NCI-H526 treated with DMSO at 0.1 percent for 48 hours (cell line): ENCODE measurements at regions not wholly inside any gene's neighbourhood (a gene's known extent, or its start where the extent isn't known, plus 50 kb on each side); places are given as distances from the start of the nearest gene placed in this dataset.
"Not testable (repeated sequence)": the region's sequence is repeated elsewhere in the genome, so short reads cannot be mapped to it uniquely, and the experiment has no call there.

Source experiments
- DNase-seq: peaks from one replicate; lab custom pipeline; 2025; lab: John Stamatoyannopoulos, UW

DNA sequence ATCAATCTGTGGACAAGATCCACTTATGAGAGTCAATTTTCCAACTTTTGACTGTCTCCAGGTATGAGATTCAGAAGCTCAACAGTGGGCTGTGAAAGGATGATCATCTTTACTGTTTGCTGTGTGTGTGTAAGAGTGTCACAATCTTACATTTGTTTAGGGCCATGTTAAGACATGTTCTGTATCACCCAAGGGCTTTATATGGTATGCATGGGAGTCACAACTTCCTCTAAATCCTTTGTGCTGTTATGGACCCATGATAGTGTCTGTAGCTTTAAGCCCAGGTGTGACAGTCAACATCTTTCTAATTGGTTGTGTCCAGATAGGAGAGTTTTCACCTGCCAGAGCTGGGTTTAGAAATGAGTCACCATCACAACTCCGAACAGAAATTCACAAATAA lies 70.2 kb downstream of the ZNF726 start:
- DNase-seq, result not testable (repeated sequence)

DNA sequence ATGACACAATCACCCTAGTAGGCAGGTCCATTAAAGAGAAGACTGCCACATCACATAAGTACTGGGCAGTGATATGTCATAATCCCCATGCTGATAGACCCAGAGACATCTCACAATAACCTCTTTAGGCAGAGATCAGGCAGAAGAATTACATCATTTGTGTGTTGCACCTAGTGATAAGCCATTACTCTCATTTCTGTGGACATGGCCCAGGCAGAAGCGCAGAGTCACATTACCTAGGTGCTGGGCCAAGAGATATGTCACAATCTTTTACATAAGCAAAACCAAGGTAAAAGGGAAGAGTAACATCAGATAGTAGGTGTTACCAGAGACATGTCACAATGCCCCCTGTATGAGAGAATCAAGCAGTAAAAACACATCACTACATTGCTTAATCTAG lies 71.9 kb downstream of the ZNF726 start:
- DNase-seq, result no peak

GRCh38 chr19:23991170-23991569 lies 76.5 kb downstream of the ZNF726 start:
- peak; percentile 35 for DNase-seq

GRCh38 chr19:23992348-23992747 lies 77.7 kb downstream of the ZNF726 start:
- no peak for DNase-seq

DNA sequence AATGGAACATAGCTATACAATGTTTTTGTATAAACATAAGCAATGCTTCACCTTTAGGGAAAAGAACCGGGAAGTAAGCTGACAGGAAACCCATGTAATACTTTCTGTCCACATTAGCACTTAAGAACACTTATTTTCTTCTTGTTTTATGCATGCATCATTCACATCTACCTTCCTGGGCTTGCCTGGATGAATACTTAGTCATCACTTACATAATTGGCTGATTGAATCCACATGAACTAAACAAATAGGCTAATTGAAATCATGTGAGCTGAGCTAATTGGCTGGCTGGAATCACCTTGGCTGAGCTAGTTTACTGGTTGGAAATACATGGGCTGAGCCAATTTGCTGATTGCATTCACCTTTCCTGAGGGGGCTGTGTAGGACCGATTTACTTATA lies 78.8 kb downstream of the ZNF726 start:
- DNase-seq, result no peak

DNA sequence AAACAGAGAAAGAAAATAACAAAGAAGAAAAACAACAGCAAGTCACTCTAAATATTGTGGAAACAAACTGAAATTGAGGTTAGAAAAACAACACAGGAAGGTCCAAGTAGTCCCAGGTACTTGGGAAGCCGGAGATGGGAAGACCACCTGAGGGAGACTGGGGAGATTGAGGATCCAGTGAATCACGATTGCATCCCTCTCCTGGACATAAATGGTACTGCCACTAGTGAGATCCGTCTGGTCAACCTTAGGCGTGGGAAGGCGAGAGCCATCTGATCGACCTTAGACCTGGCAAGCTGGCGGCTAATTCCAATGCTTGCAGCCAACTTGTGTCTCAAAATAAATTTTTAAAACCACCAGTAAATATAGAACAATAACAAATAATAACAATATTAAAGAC lies 81.9 kb downstream of the ZNF726 start:
- DNase-seq, result no peak

GRCh38 chr19:23998568-23998967 lies 83.9 kb downstream of the ZNF726 start:
- DNase-seq, result no peak

DNA sequence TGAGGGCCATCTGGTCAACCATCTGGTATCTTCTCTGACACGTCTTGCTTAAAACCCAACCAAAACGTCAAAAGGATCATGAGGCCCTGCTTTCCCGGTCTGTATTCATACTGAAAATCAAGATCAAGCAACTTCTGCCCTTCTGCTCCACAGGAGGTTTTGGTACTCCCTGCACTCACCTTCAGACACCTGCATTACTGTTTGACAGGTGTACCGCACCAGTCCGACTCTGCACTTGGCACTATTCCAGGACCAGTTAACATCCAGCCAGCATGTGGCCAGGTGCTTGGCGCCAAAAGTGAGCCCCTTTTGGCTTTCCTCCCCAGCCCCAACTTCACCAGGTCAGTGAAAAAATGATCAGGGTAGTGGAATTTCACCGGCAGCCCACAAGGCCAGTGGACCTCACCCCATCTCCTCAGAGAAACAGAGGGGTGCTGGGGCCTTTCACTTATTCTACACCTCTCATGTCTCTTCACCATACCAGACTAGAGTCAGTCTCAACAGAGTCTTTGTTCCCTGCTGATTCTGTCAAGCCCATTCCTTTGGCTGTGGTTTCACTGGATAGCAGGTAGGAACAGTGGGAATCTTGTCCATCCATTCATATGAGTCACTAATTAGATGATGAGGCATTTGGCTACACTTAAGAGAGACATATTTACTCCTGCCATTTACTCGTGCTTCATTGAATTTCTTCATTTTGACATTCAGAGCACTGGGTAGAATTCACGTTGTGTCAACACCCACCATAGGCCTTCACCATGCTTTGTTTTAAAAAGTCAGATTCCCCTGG lies 85.3 kb downstream of the ZNF726 start:
- DNase-seq, result no peak

GRCh38 chr19:24000656-24001055 lies 86.0 kb downstream of the ZNF726 start:
- no peak for DNase-seq

DNA sequence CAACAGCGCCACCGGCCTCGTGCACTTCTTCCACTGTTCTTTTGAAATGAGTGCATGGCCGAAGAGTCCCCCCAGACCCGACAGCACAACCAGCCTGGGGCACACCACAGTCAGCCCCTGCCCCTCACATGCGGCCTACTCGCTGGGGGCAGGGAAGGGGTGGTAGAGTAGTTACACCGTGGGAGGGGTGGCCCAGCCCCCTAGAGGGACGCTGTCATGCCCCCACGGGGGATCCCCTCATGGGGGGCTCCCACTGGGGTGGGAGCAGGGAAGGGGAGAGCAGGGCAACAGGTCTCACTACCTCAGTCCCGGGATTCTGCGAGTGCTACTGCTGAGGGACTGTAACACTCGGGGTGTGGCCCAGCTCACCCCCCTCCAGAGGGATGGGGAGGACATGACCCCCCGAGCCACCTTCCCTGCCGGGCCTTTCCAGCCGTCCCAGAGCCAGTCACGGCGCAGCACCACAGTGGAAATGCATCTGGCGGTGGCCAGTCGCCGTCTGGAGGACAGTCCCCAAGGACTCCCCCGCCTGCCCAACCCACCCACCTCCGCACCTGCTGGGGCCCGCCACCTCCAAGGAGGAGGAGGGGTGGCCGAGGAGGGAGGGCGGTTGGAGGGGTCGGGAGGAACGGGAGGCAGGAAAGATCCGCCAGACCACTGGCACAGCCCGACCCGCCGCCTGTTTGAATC lies 84.6 kb upstream of the ZNF254 start:
- DNase-seq, result no peak

GRCh38 chr19:24003537-24003936 lies 83.5 kb upstream of the ZNF254 start:
- no peak for DNase-seq

DNA sequence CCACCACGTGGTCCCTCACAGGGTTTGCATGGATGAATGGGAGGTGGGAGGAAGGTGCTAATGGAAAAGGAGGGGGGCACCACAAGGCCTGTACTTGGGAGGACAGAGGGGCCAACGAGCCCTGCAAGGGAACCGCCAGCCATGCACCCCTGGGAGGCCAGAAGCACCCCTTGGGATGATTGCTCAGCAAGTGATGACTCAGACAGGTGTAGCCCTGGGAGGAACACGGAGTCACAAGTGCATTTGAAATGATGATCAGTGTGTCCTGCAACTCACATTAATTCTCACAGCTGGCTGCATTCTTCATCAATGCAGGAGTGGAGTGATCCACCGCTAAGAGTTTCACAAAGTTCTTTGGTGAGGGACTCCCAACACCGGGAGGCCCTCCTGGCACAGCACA lies 82.8 kb upstream of the ZNF254 start:
- DNase-seq, result no peak

GRCh38 chr19:24029941-24030636 lies 56.9 kb upstream of the ZNF254 start:
- no peak for DNase-seq

- no peak for DNase-seq
Observed at GRCh38 chr19:24032651-24033050, 54.3 kb upstream of the ZNF254 start.

- peak; percentile 81 for DNase-seq
Observed at GRCh38 chr19:24033301-24033962, 53.6 kb upstream of the ZNF254 start.

DNA sequence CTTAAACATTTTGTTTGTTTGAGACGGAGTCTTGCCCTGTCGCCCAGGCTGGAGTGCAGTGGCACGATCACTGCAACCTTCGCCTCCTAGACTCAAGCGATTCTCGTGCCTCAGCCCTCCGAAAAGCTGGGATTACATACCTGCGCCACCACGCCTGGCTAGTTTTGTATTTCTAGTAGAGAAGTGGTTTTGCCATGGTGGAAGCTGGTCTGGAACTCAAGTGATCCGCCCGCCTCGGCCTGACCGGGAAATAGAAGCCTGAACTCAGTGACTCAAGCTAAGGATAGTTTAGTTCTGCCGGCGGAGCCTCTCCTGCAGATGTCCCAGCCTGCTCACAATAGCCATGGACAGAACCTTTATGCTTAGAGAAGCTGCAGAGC lies 53.0 kb upstream of the ZNF254 start:
- DNase-seq, result peak; percentile 34

- not testable (repeated sequence) for DNase-seq
Observed at GRCh38 chr19:24035261-24035880, 51.6 kb upstream of the ZNF254 start.
